Psoas muscle (tissue), 7 donors: ENCODE measurements at regions not wholly inside any gene's neighbourhood (a gene's known extent, or its start where the extent isn't known, plus 50 kb on each side); places are given as distances from the start of the nearest gene placed in this dataset.

ENCODE experiments used
- ATAC-seq, 4 donors: fragments of 200-7000 bp; cut with Tn5 transposase; one replicate each; pipeline ENCODE4 v1.9.1; 2020; ENCODE audit warnings: moderate library complexity in 3 of 4, mild to moderate bottlenecking in 2 of 4
- DNase-seq, 2 donors: peaks; one replicate each; pipeline ENCODE4 v3.0.0-alpha.2; 2020
- H3K27ac ChIP-seq: fragments of 200-600 bp; one replicate; pipeline ENCODE4 v1.8.0; 2022
- H3K27me3 ChIP-seq, 3 donors: fragments of 200-600 bp in 1 of 3; one replicate each; pipeline versions ENCODE4 v1.6.1 to v1.8.0; 2013 to 2022; ENCODE audit warnings: low read length in 2 of 3, mild to moderate bottlenecking in 2 of 3, moderate library complexity in 1 of 3; ENCODE audit not compliant: insufficient read depth in 3 of 3
- H3K36me3 ChIP-seq, 2 donors: fragments of 200-600 bp in 1 of 2; one replicate each; pipeline versions ENCODE4 v1.6.1 to v1.8.0; 2013 to 2022; ENCODE audit warnings: low read depth in 1 of 2, mild to moderate bottlenecking in 1 of 2, moderate library complexity in 1 of 2; ENCODE audit not compliant: insufficient read depth in 1 of 2
- H3K4me1 ChIP-seq: fragments of 200-600 bp; one replicate; pipeline ENCODE4 v1.8.0; 2022
- H3K4me3 ChIP-seq: fragments of 200-600 bp; one replicate; pipeline ENCODE4 v1.8.0; 2022; ENCODE audit warnings: mild to moderate bottlenecking
- H3K9me3 ChIP-seq: fragments of 200-600 bp; one replicate; pipeline ENCODE4 v1.8.0; 2022
- CTCF ChIP-seq: fragments of 200-600 bp; IDR thresholded peaks from one replicate; pipeline ENCODE4 v1.8.0; 2022; ENCODE audit warnings: antibody characterized with exemption
- WGBS, 3 donors: extraction: QIAGEN DNeasy Blood & Tissue Kit; methylation state at CpG; one replicate each; pipeline versions ENCODE4 v1.1.6 to v1.1.7; 2013; 5-methylcytosine and 5-hydroxymethylcytosine counted together
- intact Hi-C, 2 donors: fragments of 100-400 bp; cut with DNase I; formaldehyde crosslinking; loops; one replicate each; pipeline versions ENCODE4 v1.11.0 to v1.14.2; 2022
- donor health status: healthy with polysubstance abuse.
- donor health status: DM: no; HTN: no; CAD: no; lungs with moderate emphysema.
- donor health status: Bipolar disorder and iron deficiency.
- donor health status: healthy.
- donor health status: DM: yes; HTN: yes; CAD: no.
- donor health status: DM: no; HTN: no; CAD: no.
- donor health status: DM: yes; HTN: yes; CAD: no.

- no peaks in the 10 kb centered on the region for H3K36me3 ChIP-seq
- ATAC-seq (no peak), DNase-seq (no peak)
- H3K27me3 ChIP-seq = no peaks in the 10 kb centered on the region
- no peaks in the 10 kb centered on the region for H3K4me1 ChIP-seq
- intact Hi-C loops = no loop called here
- no peak for TF ChIP-seq CTCF
- no peaks in the 10 kb centered on the region for H3K9me3 ChIP-seq
- H3K27ac ChIP-seq = no peak overlapping the region
- 44 to 48% (median 47%) methylated on average over 2 of the region's 2 CpGs for WGBS, 3 donors
- H3K4me3 ChIP-seq = no peak overlapping the region
These were observed 524.5 kb upstream of the WWC1 start for GRCh38 chr5:167766957-167767356.

GRCh38 chr5:167767795-167768194 lies 523.6 kb upstream of the WWC1 start:
- Histone ChIP-seq H3K27me3 (no peaks in the 10 kb centered on the region), H3K27ac (no peak overlapping the region), H3K4me1 (no peaks in the 10 kb centered on the region), H3K9me3 (no peaks in the 10 kb centered on the region), H3K4me3 (no peak overlapping the region), H3K36me3 (no peaks in the 10 kb centered on the region)
- TF ChIP-seq CTCF = no peak
- intact Hi-C loops = no loop called here
- DNase-seq (no peak), ATAC-seq (no peak)
- 66 to 75% (median 71%) methylated on average over 4 of the region's 4 CpGs for WGBS, 3 donors

GRCh38 chr5:167769846-167770413 lies 521.5 kb upstream of the WWC1 start:
- WGBS, 3 donors = 77 to 80% (median 77%) methylated on average over 2 of the region's 2 CpGs
- no peak overlapping the region for H3K27ac ChIP-seq
- TF ChIP-seq CTCF = no peak
- ATAC-seq (no peak), DNase-seq (no peak)
- no peaks in the 10 kb centered on the region for H3K9me3 ChIP-seq
- H3K36me3 ChIP-seq = no peaks in the 10 kb centered on the region
- intact Hi-C loops = no loop called here
- H3K4me3 ChIP-seq = no peak overlapping the region
- H3K4me1 ChIP-seq = no peaks in the 10 kb centered on the region
- H3K27me3 ChIP-seq = no peaks in the 10 kb centered on the region

DNA sequence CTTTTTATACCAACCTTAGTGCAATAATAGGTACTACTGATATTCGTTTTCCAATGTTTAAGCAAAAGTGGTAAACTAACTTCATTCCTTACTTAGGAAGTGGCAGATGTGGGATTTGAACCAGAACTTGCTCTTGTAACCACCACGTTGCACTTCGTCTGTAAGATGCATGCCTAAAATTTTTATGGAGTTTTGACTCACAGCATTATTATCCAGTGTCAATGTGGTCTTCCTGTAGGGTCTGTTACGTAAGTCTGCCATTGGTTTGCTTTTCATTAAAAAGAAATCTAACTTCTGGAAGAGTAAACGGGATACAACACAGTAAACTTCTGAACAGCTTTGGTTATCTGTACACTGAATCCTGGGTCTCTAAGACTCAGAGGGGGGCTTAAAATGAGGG lies 521.0 kb upstream of the WWC1 start:
- intact Hi-C loops = no loop called here
- 67 to 75% (median 73%) methylated on average over 5 of the region's 5 CpGs for WGBS, 3 donors
- ATAC-seq (no peak), DNase-seq (no peak)
- H3K27ac ChIP-seq = no peak overlapping the region
- no peaks in the 10 kb centered on the region for H3K9me3 ChIP-seq
- H3K27me3 ChIP-seq = no peaks in the 10 kb centered on the region
- H3K4me1 ChIP-seq = no peaks in the 10 kb centered on the region
- no peaks in the 10 kb centered on the region for H3K36me3 ChIP-seq
- no peak for TF ChIP-seq CTCF
- H3K4me3 ChIP-seq = no peak overlapping the region

- Histone ChIP-seq H3K36me3 (no peaks in the 10 kb centered on the region), H3K27ac (no peak overlapping the region), H3K27me3 (no peaks in the 10 kb centered on the region), H3K4me1 (no peaks in the 10 kb centered on the region), H3K9me3 (no peaks in the 10 kb centered on the region), H3K4me3 (no peak overlapping the region)
- ATAC-seq (no peak), DNase-seq (no peak)
- 85 to 92% (median 88%) methylated on average over 6 of the region's 6 CpGs for WGBS, 3 donors
- intact Hi-C loops = no loop called here
- TF ChIP-seq CTCF = no peak
These were observed 519.9 kb upstream of the WWC1 start for GRCh38 chr5:167771571-167771970.
